ENCODE measurements at regions not wholly inside any gene's neighbourhood (a gene's known extent, or its start where the extent isn't known, plus 50 kb on each side); places are given as distances from the start of the nearest gene placed in this dataset.

DNA sequence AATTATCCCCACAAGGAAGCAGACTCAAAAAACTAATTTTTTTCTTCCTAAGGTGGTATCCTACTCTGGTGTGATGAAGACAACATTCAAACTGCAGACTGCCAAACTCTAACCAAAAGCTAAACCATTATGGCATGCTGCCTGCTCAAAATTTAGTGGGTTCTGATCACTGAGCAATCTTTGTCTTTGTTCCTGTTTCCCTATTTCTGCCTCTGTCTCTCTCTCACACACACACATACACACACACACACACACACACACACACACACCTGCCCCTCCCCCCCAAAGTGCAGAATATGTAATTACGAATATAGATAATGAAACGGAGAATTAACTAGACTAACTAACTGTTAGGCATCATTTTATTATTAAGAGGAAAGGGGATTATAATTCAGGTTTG is 1278.6 kb downstream of the PCDH7 start:
- intact Hi-C loops (cut with DNase I; ENCODE audit: low total_unique reads), result no loop called here
- Histone ChIP-seq H3K27ac (no peak overlapping the region), H3K27me3 (no peaks in the 10 kb centered on the region), H3K36me3 (peaks cover 4% of the 10 kb centered on the region), H3K9me3 (no peaks in the 10 kb centered on the region), H3K4me3 (no peak overlapping the region), H3K4me1 (no peaks in the 10 kb centered on the region)
- no peak for DNase-seq (ENCODE audit: low spot score in 2 of 2)
- no peak for TF ChIP-seq POLR2A (IDR thresholded peaks at IDR 0.05)
- TF ChIP-seq, protein P1, sequence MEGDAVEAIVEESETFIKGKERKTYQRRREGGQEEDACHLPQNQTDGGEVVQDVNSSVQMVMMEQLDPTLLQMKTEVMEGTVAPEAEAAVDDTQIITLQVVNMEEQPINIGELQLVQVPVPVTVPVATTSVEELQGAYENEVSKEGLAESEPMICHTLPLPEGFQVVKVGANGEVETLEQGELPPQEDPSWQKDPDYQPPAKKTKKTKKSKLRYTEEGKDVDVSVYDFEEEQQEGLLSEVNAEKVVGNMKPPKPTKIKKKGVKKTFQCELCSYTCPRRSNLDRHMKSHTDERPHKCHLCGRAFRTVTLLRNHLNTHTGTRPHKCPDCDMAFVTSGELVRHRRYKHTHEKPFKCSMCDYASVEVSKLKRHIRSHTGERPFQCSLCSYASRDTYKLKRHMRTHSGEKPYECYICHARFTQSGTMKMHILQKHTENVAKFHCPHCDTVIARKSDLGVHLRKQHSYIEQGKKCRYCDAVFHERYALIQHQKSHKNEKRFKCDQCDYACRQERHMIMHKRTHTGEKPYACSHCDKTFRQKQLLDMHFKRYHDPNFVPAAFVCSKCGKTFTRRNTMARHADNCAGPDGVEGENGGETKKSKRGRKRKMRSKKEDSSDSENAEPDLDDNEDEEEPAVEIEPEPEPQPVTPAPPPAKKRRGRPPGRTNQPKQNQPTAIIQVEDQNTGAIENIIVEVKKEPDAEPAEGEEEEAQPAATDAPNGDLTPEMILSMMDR (IDR thresholded peaks at IDR 0.05), result no peak
- no peak for TF ChIP-seq POLR2AphosphoS5 (IDR thresholded peaks at IDR 0.05)

DNA sequence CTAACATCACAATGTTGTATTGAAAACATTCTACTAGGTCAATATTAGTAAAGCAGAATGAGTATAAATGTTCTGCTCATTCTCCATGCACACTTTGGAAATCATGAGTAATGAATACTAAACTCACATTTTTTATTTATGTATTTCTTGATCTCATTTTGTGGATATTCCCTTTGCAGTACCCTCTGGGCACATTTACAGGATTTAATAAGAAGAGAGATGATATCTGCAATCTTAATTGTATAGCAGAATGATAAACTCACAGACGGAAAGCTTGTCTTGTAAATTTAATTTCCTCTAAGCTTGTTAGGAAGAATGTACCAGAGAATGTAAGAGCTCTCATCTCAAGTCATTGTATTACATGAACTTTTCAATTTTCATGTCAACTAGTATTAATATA is 1279.7 kb downstream of the PCDH7 start:
- Histone ChIP-seq H3K4me3 (no peak overlapping the region), H3K27me3 (no peaks in the 10 kb centered on the region), H3K36me3 (peaks cover 4% of the 10 kb centered on the region), H3K4me1 (no peaks in the 10 kb centered on the region), H3K27ac (no peak overlapping the region), H3K9me3 (no peaks in the 10 kb centered on the region)
- intact Hi-C loops (cut with DNase I; ENCODE audit: low total_unique reads), result no loop called here
- no peak for DNase-seq (ENCODE audit: low spot score in 2 of 2)
- no peak for TF ChIP-seq POLR2A (IDR thresholded peaks at IDR 0.05)
- TF ChIP-seq POLR2AphosphoS5 (IDR thresholded peaks at IDR 0.05), result no peak
- TF ChIP-seq, protein P1 (IDR thresholded peaks at IDR 0.05), result no peak

DNA sequence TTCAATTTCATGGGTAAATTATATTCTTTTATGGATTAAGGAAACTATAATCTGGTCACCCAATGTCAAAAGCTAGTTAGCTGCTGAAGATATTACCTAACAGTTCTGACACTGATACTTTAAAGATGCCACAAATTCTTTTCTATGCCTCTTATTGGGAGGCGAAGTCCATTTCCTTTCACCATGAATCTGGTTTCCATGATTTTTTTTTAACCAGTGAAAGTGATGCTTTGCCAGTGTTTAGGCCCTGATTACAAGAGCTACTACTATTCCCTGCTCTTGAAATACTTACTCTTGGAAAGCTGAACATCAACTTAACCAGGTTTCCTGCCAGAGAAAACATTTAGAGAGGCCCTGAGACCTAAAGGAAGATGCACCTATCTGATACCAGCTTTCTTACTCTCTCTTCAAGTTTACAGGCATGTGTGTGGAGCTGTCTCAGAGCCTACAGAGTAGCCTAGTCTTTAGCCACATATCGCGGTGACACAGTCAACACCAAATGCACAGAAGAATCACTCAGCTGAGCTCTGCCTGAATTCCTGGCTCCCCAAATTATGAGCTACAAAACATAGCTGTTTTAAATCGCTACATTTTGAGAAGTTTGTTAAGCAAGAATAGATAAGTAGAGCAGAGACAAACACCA is 1280.8 kb downstream of the PCDH7 start:
- Histone ChIP-seq H3K4me3 (no peak overlapping the region), H3K27ac (no peak overlapping the region), H3K36me3 (peaks cover 4% of the 10 kb centered on the region), H3K27me3 (no peaks in the 10 kb centered on the region), H3K9me3 (no peaks in the 10 kb centered on the region), H3K4me1 (no peaks in the 10 kb centered on the region)
- intact Hi-C loops (cut with DNase I; ENCODE audit: low total_unique reads), result no loop called here
- no peak for DNase-seq (ENCODE audit: low spot score in 2 of 2)
- TF ChIP-seq, protein P1 (IDR thresholded peaks at IDR 0.05), result no peak
- no peak for TF ChIP-seq POLR2AphosphoS5 (IDR thresholded peaks at IDR 0.05)

DNA sequence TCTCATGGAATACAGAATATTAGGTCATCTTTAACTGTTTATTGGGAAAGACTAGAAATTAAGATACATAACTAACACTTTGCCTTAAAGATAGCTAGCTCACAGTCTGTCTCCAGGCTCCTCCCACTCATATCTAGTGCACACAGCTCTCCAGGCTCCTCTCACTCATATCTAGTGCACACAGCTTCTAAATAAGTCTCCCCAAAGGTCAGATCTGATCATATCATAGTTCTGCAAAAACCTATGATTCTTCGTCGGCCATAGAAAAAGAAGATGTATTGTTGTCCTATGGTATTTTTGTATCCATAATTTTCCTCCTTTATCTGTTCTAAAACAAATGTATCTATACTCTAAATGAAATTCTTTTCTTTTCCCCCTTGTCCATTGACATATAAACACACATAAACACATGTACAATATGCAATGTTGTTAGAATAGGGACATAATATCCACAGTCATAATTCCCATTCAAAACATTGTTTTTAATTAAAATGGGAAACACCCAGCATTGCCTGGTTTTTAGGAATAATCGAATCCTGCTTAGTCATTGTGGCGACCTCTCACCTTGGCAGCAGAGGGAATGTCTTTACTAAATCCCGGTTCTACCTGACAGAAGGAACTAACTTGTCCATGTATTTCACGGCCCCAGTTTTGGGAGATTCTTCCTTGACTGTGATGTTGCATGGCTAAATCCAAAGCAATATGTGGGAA is 1282.0 kb downstream of the PCDH7 start:
- TF ChIP-seq POLR2A (IDR thresholded peaks at IDR 0.05), result no peak
- no peak for TF ChIP-seq POLR2AphosphoS5 (IDR thresholded peaks at IDR 0.05)
- TF ChIP-seq, protein P1 (IDR thresholded peaks at IDR 0.05), result no peak
- Histone ChIP-seq H3K27me3 (no peaks in the 10 kb centered on the region), H3K4me3 (no peak overlapping the region), H3K36me3 (peaks cover 4% of the 10 kb centered on the region), H3K4me1 (no peaks in the 10 kb centered on the region), H3K9me3 (no peaks in the 10 kb centered on the region), H3K27ac (no peak overlapping the region)
- no peak for DNase-seq (ENCODE audit: low spot score in 2 of 2)
- intact Hi-C loops (cut with DNase I; ENCODE audit: low total_unique reads), result no loop called here

DNA sequence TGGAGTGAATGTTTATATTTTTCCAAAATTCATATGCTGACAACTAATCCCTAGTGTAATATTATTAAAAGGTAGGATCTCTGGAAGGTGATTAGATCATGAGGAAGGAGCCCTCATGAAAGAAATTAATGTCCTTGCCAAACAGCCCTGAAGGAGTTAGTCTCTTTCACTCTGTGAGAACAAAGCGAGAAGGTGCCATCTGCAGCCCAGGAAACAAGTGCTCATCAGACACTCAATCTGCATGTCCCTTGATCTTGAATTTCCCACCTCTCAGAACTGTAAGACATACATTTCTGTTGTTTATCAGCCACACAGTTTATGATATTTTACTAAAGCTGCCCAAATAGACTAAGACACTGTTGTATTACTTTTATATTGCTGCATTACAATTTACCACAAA is 1283.4 kb downstream of the PCDH7 start:
- no peaks in the 10 kb centered on the region for H3K4me1 ChIP-seq
- peaks cover 4% of the 10 kb centered on the region for H3K36me3 ChIP-seq
- no peaks in the 10 kb centered on the region for H3K9me3 ChIP-seq
- H3K27ac ChIP-seq, result no peak overlapping the region
- TF ChIP-seq POLR2A (IDR thresholded peaks at IDR 0.05) (no peak), POLR2AphosphoS5 (IDR thresholded peaks at IDR 0.05) (no peak)
- TF ChIP-seq, protein P1 (IDR thresholded peaks at IDR 0.05), result no peak
- intact Hi-C loops (cut with DNase I; ENCODE audit: low total_unique reads), result no loop called here
- no peak for DNase-seq (ENCODE audit: low spot score in 2 of 2)
- no peak overlapping the region for H3K4me3 ChIP-seq
- no peaks in the 10 kb centered on the region for H3K27me3 ChIP-seq
